Astrocyte (in vitro differentiated cells and primary cell): ENCODE measurements at regions not wholly inside any gene's neighbourhood (a gene's known extent, or its start where the extent isn't known, plus 50 kb on each side); places are given as distances from the start of the nearest gene placed in this dataset.
A peak's percentile ranks its signal among the peaks of the same experiment; 100 is the strongest.

Experiments
- DNase-seq: peaks from one replicate; pipeline ENCODE4 v3.0.0-alpha.2; 2010; ENCODE audit warnings: low read depth
- FAIRE-seq: peaks from 2 replicates; lab custom pipeline; 2011; peaks lifted over from hg19 to GRCh38; lab: Jason Lieb, UNC
- H2AFZ ChIP-seq: 2 replicates; pipeline ENCODE4 v1.6.0; 2012; ENCODE audit warnings: low read depth, low read length, inconsistent platforms
- H3K27ac ChIP-seq: 2 replicates; pipeline ENCODE4 v1.5.1; 2011; ENCODE audit warnings: low read depth, low read length, inconsistent platforms
- H3K27me3 ChIP-seq: 2 replicates; pipeline ENCODE4 v1.6.0; 2011; ENCODE audit warnings: low read length, inconsistent platforms; ENCODE audit not compliant: insufficient read depth
- H3K36me3 ChIP-seq: 2 replicates; pipeline ENCODE4 v1.5.1; 2011; ENCODE audit warnings: low read length, inconsistent platforms; ENCODE audit not compliant: insufficient read depth
- H3K4me1 ChIP-seq: 2 replicates; pipeline ENCODE4 v1.5.1; 2011; ENCODE audit warnings: low read length, inconsistent platforms; ENCODE audit not compliant: insufficient read depth
- H3K4me2 ChIP-seq: 2 replicates; pipeline ENCODE4 v1.6.0; 2012; ENCODE audit warnings: low read length, inconsistent platforms
- H3K4me3 ChIP-seq: 2 replicates; pipeline ENCODE4 v1.5.1; 2011; ENCODE audit warnings: low read depth, mild to moderate bottlenecking, low read length, inconsistent platforms; ENCODE audit not compliant: insufficient read depth
- H3K79me2 ChIP-seq: 2 replicates; pipeline ENCODE4 v1.6.0; 2012; ENCODE audit warnings: mild to moderate bottlenecking, low read length, inconsistent platforms; ENCODE audit not compliant: insufficient read depth
- H3K9ac ChIP-seq: 2 replicates; pipeline ENCODE4 v1.6.0; 2012; ENCODE audit warnings: mild to moderate bottlenecking, low read length, inconsistent platforms
- H3K9me3 ChIP-seq: 2 replicates; pipeline ENCODE4 v1.5.1; 2012; ENCODE audit warnings: low read depth, mild to moderate bottlenecking, low read length, inconsistent platforms; ENCODE audit not compliant: insufficient read depth
- H4K20me1 ChIP-seq: 2 replicates; pipeline ENCODE4 v1.6.0; 2012; ENCODE audit warnings: low read length, inconsistent platforms; ENCODE audit not compliant: insufficient read depth
- H3K27ac Mint-ChIP-seq: one replicate; pipeline ENCODE4 v1.8.0; 2021; ENCODE audit warnings: mild to moderate bottlenecking, mixed read lengths; ENCODE audit not compliant: unreplicated experiment
- H3K27me3 Mint-ChIP-seq: one replicate; pipeline ENCODE4 v1.8.0; 2021; ENCODE audit warnings: low read depth, mixed read lengths; ENCODE audit not compliant: unreplicated experiment
- H3K36me3 Mint-ChIP-seq: one replicate; pipeline ENCODE4 v1.8.0; 2021; ENCODE audit warnings: low read depth, mixed read lengths; ENCODE audit not compliant: unreplicated experiment
- H3K4me1 Mint-ChIP-seq: one replicate; pipeline ENCODE4 v1.8.0; 2021; ENCODE audit warnings: low read depth, mixed read lengths; ENCODE audit not compliant: unreplicated experiment
- H3K4me3 Mint-ChIP-seq: one replicate; pipeline ENCODE4 v1.8.0; 2021; ENCODE audit warnings: mild to moderate bottlenecking, moderate library complexity, mixed read lengths; ENCODE audit not compliant: unreplicated experiment
- H3K9me3 Mint-ChIP-seq: one replicate; pipeline ENCODE4 v1.8.0; 2021; ENCODE audit warnings: mild to moderate bottlenecking, mixed read lengths; ENCODE audit not compliant: unreplicated experiment
- EZH2 ChIP-seq: IDR thresholded peaks from 2 replicates; pipeline ENCODE4 v1.6.1; 2012; ENCODE audit warnings: mild to moderate bottlenecking, low read length, inconsistent platforms; ENCODE audit not compliant: insufficient read depth
- TF ChIP-seq, protein P1 (sequence below): IDR thresholded peaks from 2 replicates; pipeline ENCODE4 v1.5.1; 2011; ENCODE audit warnings: low read depth, mild to moderate bottlenecking, inconsistent platforms, low read length, moderate library complexity; ENCODE audit not compliant: insufficient read depth

DNA sequence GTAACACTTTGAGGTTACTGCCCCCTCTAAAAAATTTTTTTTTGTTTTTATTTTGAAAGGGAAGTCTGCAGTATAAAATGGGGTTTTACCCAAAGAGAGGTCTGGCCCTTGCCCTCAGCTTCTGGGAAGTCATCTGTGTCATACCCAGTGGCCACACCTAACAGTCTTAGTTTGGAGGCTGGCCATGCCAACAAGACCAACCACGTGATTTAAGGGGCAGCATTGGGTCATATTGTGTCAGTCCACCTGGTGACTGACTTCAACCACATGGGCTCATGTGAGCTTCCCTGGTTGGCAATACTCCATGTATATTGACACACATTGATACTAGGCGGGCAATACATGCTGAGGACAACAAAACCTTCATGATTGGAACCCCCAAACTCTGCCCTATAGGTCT, 173.9 kb downstream of the GXYLT1 start:
- H2AFZ ChIP-seq = no peak overlapping the region
- no peak overlapping the region for H3K9ac ChIP-seq
- H3K27me3 ChIP-seq = no peaks in the 10 kb centered on the region
- Mint-ChIP-seq H3K27ac (no peak overlapping the region), H3K27me3 (no peaks in the 10 kb centered on the region), H3K36me3 (no peaks in the 10 kb centered on the region), H3K9me3 (no peaks in the 10 kb centered on the region), H3K4me1 (peaks cover 9% of the 10 kb centered on the region), H3K4me3 (no peak overlapping the region)
- H3K27ac ChIP-seq = no peak overlapping the region
- H3K79me2 ChIP-seq = no peaks in the 10 kb centered on the region
- no peaks in the 10 kb centered on the region for H3K9me3 ChIP-seq
- H3K36me3 ChIP-seq = no peaks in the 10 kb centered on the region
- H3K4me2 ChIP-seq = no peak overlapping the region
- H3K4me3 ChIP-seq = no peak overlapping the region
- TF ChIP-seq EZH2 = no peak
- TF ChIP-seq, protein P1, sequence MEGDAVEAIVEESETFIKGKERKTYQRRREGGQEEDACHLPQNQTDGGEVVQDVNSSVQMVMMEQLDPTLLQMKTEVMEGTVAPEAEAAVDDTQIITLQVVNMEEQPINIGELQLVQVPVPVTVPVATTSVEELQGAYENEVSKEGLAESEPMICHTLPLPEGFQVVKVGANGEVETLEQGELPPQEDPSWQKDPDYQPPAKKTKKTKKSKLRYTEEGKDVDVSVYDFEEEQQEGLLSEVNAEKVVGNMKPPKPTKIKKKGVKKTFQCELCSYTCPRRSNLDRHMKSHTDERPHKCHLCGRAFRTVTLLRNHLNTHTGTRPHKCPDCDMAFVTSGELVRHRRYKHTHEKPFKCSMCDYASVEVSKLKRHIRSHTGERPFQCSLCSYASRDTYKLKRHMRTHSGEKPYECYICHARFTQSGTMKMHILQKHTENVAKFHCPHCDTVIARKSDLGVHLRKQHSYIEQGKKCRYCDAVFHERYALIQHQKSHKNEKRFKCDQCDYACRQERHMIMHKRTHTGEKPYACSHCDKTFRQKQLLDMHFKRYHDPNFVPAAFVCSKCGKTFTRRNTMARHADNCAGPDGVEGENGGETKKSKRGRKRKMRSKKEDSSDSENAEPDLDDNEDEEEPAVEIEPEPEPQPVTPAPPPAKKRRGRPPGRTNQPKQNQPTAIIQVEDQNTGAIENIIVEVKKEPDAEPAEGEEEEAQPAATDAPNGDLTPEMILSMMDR = no peak
- FAIRE-seq = no peak
- no peak for DNase-seq
- no peaks in the 10 kb centered on the region for H3K4me1 ChIP-seq
- no peaks in the 10 kb centered on the region for H4K20me1 ChIP-seq

DNA sequence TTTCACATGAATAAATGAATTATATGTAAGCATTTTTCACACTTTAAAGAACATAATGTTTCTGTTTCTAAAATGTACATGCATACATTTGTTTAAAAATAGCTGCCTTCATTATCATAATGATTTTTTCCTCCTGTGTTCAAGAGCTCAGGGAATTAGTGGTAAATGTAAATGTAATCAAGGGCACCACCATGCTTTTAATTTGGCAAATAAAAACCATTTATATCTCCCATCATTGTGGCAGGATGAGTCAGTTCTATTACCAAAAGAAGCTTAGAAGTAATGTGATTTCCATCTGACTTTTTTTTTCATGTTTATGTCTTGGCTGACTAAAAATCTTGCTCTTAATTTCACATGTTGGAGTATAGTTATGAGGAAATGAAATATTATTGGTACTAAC, 176.1 kb downstream of the GXYLT1 start:
- Histone ChIP-seq H2AFZ (no peak overlapping the region), H3K4me3 (no peak overlapping the region), H3K27me3 (no peaks in the 10 kb centered on the region), H3K9ac (no peak overlapping the region), H3K79me2 (no peaks in the 10 kb centered on the region), H3K4me1 (no peaks in the 10 kb centered on the region), H3K36me3 (no peaks in the 10 kb centered on the region), H3K9me3 (no peaks in the 10 kb centered on the region), H3K4me2 (no peak overlapping the region), H3K27ac (no peak overlapping the region), H4K20me1 (no peaks in the 10 kb centered on the region)
- TF ChIP-seq, protein P1 = no peak
- TF ChIP-seq EZH2 = no peak
- Mint-ChIP-seq H3K9me3 (no peaks in the 10 kb centered on the region), H3K36me3 (no peaks in the 10 kb centered on the region), H3K4me3 (no peak overlapping the region), H3K27ac (no peak overlapping the region), H3K27me3 (no peaks in the 10 kb centered on the region), H3K4me1 (peaks cover 9% of the 10 kb centered on the region)
- DNase-seq (peak; percentile 37), FAIRE-seq (no peak)

DNA sequence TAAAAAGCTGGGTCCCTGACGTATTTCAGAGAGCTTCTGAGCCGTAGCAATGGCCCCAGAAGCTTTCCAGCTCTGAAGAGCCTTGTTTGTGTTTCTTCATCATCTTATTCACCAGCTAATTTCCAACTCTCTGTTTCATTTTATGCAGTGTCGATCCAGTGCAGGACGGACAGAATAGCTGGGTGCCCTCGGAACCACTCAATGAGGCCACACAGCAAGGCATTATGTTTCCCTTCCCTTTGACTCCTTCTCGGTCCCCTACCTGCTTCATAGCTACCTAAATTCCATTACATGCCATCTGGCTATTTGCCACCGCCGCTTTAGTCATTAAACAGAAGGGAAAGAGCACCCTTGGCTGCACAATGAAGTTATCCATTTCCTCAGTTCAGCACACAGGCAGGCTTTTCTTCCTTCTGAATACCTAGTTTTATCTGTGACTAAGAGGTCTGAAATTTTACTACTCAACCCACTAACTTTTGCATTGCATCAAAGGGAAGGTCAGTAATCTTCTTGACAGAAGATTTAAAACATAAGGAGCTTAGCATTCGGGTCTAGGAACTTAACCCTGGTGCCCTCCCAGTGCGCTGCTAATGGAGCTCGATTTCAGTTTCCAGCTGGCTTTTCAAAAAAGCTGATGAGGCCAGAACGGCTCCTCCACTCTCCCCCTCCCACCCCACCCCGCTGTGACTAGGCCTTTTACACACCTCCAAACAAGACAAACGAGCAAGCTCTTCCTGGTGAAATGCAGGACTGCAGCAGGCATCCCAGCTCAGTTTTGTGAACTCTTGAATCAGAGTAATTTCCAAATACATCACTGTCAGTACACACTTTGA, 176.8 kb downstream of the GXYLT1 start:
- H3K79me2 ChIP-seq = no peaks in the 10 kb centered on the region
- Mint-ChIP-seq H3K4me1 (peaks cover 9% of the 10 kb centered on the region), H3K27me3 (no peaks in the 10 kb centered on the region), H3K27ac (no peak overlapping the region), H3K9me3 (no peaks in the 10 kb centered on the region), H3K36me3 (no peaks in the 10 kb centered on the region), H3K4me3 (no peak overlapping the region)
- no peaks in the 10 kb centered on the region for H3K27me3 ChIP-seq
- no peaks in the 10 kb centered on the region for H4K20me1 ChIP-seq
- no peak overlapping the region for H3K9ac ChIP-seq
- no peak for TF ChIP-seq EZH2
- TF ChIP-seq, protein P1 = no peak
- FAIRE-seq = no peak
- peak; percentile 86 for DNase-seq
- H2AFZ ChIP-seq = peak overlapping the region; percentile 20
- H3K4me3 ChIP-seq = no peak overlapping the region
- no peaks in the 10 kb centered on the region for H3K9me3 ChIP-seq
- H3K36me3 ChIP-seq = no peaks in the 10 kb centered on the region
- peak overlapping the region; percentile 66 for H3K4me2 ChIP-seq
- no peak overlapping the region for H3K27ac ChIP-seq
- no peaks in the 10 kb centered on the region for H3K4me1 ChIP-seq
